Activated CD4-positive, alpha-beta T cell treated with anti-CD3 and anti-CD28 coated beads, Interleukin-2, amount 10 ng/mL, durations not matched to agents 24 days and 14 days (primary cell): ENCODE measurements at regions not wholly inside any gene's neighbourhood (a gene's known extent, or its start where the extent isn't known, plus 50 kb on each side); places are given as distances from the start of the nearest gene placed in this dataset.

Experiments
- DNase-seq: peaks from one replicate; pipeline ENCODE4 v3.0.0; 2022
- H3K27ac Mint-ChIP-seq: one replicate; pipeline ENCODE4 v1.8.0; 2022; ENCODE audit warnings: mild to moderate bottlenecking, mixed read lengths
- H3K27me3 Mint-ChIP-seq: one replicate; pipeline ENCODE4 v1.8.0; 2022; ENCODE audit warnings: mixed read lengths
- H3K36me3 Mint-ChIP-seq: one replicate; pipeline ENCODE4 v1.8.0; 2022; ENCODE audit warnings: low read depth, mild to moderate bottlenecking, mixed read lengths
- H3K4me1 Mint-ChIP-seq: one replicate; pipeline ENCODE4 v1.8.0; 2021; ENCODE audit warnings: mixed read lengths
- H3K4me3 Mint-ChIP-seq: one replicate; pipeline ENCODE4 v1.8.0; 2022; ENCODE audit warnings: mild to moderate bottlenecking, moderate library complexity, mixed read lengths
- H3K9me3 Mint-ChIP-seq: one replicate; pipeline ENCODE4 v1.8.0; 2021; ENCODE audit warnings: mixed read lengths
- intact Hi-C: fragments of 100-400 bp; cut with micrococcal nuclease; formaldehyde crosslinking; loops from one replicate; pipeline ENCODE4 v1.15.1; 2023

GRCh38 chr20:40821429-40821828 is 132.4 kb upstream of the MAFB start:
- Mint-ChIP-seq H3K27me3 (peaks cover 12% of the 10 kb centered on the region), H3K9me3 (peaks cover 5% of the 10 kb centered on the region), H3K4me1 (no peaks in the 10 kb centered on the region), H3K4me3 (no peak overlapping the region), H3K36me3 (no peaks in the 10 kb centered on the region), H3K27ac (no peak overlapping the region)
- DNase-seq: no peak
- intact Hi-C loops: no loop called here

- Mint-ChIP-seq H3K4me3 (no peak overlapping the region), H3K9me3 (peaks cover 5% of the 10 kb centered on the region), H3K27me3 (peaks cover 16% of the 10 kb centered on the region), H3K27ac (no peak overlapping the region), H3K36me3 (no peaks in the 10 kb centered on the region), H3K4me1 (no peaks in the 10 kb centered on the region)
- intact Hi-C loops: no loop called here
- no peak for DNase-seq
These were observed 137.7 kb upstream of the MAFB start for GRCh38 chr20:40826699-40827098.

DNA sequence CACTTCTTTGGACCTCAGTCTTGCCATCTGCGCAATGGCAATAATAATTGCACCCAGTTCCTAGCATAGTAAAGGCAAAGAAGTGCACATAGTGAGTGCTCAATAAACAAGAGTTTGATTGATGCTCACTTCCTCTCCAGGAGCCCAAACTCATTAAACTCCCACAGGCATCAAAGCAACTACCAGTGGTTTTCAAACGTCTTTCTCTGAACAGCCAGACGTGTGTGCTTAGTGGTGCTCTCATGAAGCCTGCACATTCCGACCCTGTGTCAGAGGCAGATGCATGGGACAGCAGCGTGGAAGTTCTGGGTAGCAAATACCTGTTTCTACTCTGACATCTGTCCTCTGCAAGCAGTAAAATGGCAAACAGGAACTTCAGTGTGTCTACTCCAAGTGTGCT is 146.3 kb upstream of the MAFB start:
- Mint-ChIP-seq H3K36me3 (no peaks in the 10 kb centered on the region), H3K27ac (no peak overlapping the region), H3K27me3 (peaks cover 7% of the 10 kb centered on the region), H3K4me1 (no peaks in the 10 kb centered on the region), H3K9me3 (no peaks in the 10 kb centered on the region), H3K4me3 (no peak overlapping the region)
- intact Hi-C loops: no loop called here
- DNase-seq: no peak

GRCh38 chr20:40838509-40838908 is 149.5 kb upstream of the MAFB start:
- Mint-ChIP-seq H3K36me3 (no peaks in the 10 kb centered on the region), H3K27ac (no peak overlapping the region), H3K4me1 (no peaks in the 10 kb centered on the region), H3K9me3 (no peaks in the 10 kb centered on the region), H3K27me3 (peaks cover 12% of the 10 kb centered on the region), H3K4me3 (no peak overlapping the region)
- intact Hi-C loops: no loop called here
- DNase-seq: no peak

DNA sequence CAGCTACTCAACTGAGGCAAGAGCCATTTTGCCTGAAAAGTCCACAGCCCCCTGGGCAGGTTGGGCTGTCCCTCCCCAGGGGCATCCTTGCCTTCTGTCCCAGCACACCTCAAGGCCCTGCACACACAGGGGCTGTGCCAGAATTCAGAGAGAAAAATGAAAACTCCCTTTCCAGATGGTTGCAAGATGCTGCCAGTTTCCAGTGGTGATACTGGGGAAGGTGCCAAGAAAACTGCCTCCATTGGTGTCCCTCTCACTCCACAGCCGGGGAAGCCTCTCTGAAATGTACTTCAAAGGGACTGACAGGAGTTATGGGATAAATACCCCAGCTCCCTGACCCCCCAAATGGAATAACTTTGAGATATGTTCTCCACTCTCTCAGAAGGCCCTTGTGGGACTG is 154.2 kb upstream of the MAFB start:
- Mint-ChIP-seq H3K4me3 (no peak overlapping the region), H3K9me3 (no peaks in the 10 kb centered on the region), H3K4me1 (no peaks in the 10 kb centered on the region), H3K36me3 (no peaks in the 10 kb centered on the region), H3K27me3 (peaks cover 8% of the 10 kb centered on the region), H3K27ac (no peak overlapping the region)
- DNase-seq: no peak
- intact Hi-C loops: no loop called here

- Mint-ChIP-seq H3K27ac (no peak overlapping the region), H3K27me3 (peaks cover 8% of the 10 kb centered on the region), H3K4me1 (no peaks in the 10 kb centered on the region), H3K9me3 (no peaks in the 10 kb centered on the region), H3K4me3 (no peak overlapping the region), H3K36me3 (no peaks in the 10 kb centered on the region)
- intact Hi-C loops: no loop called here
- DNase-seq: no peak
These were observed 155.3 kb upstream of the MAFB start for GRCh38 chr20:40844332-40844731.

DNA sequence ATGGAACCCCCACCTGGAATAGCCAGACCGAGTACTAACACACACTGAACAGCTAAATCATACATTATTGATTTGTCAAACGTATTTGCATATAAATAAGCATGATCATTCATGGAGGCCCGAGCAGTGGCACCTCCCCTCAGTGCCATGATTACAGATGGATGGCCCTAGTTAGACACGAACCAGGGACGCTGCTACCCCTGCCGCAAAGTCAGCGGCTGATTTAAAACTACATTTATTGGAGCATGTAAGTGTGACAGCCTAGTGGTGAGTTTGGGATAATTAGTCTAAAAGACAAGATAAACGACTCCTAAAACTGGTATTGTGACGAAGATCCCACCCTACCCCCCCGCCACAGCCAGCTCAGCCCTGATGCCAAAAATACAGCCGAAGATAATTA is 159.1 kb upstream of the MAFB start:
- no peaks in the 10 kb centered on the region for H3K4me1 Mint-ChIP-seq
- no peaks in the 10 kb centered on the region for H3K9me3 Mint-ChIP-seq
- no peak overlapping the region for H3K27ac Mint-ChIP-seq
- no peak overlapping the region for H3K4me3 Mint-ChIP-seq
- no peaks in the 10 kb centered on the region for H3K27me3 Mint-ChIP-seq
- intact Hi-C loops: no loop called here
- DNase-seq: no peak
- no peaks in the 10 kb centered on the region for H3K36me3 Mint-ChIP-seq

- no peak overlapping the region for H3K4me3 Mint-ChIP-seq
- no peaks in the 10 kb centered on the region for H3K36me3 Mint-ChIP-seq
- DNase-seq: no peak
- H3K27me3 Mint-ChIP-seq: no peaks in the 10 kb centered on the region
- no peak overlapping the region for H3K27ac Mint-ChIP-seq
- intact Hi-C loops: no loop called here
- no peaks in the 10 kb centered on the region for H3K9me3 Mint-ChIP-seq
- no peaks in the 10 kb centered on the region for H3K4me1 Mint-ChIP-seq
These were observed 159.5 kb upstream of the MAFB start for GRCh38 chr20:40848526-40848925.

DNA sequence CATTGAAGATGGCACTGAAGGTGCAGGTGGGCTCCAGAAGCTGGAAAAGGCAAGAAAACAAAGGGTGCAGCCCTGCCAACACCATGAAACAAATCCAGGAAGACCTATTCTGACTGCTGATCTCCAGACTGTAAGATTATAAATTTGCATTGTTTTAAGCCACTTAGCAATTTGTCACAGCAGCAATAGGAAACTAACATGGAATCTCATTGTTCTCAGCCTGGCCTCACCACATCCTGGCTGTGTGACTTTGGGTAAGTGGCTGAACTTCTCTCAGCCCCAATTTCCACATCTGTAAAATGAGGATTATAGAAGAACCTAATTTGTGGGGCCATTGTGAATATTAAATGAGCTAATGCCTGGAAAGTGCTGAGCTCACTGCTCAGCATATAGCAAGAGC is 160.4 kb upstream of the MAFB start:
- Mint-ChIP-seq H3K9me3 (no peaks in the 10 kb centered on the region), H3K27ac (no peak overlapping the region), H3K27me3 (no peaks in the 10 kb centered on the region), H3K4me3 (no peak overlapping the region), H3K4me1 (no peaks in the 10 kb centered on the region), H3K36me3 (no peaks in the 10 kb centered on the region)
- no peak for DNase-seq
- intact Hi-C loops: no loop called here

- no peaks in the 10 kb centered on the region for H3K9me3 Mint-ChIP-seq
- no peak overlapping the region for H3K4me3 Mint-ChIP-seq
- H3K27me3 Mint-ChIP-seq: no peaks in the 10 kb centered on the region
- H3K36me3 Mint-ChIP-seq: no peaks in the 10 kb centered on the region
- intact Hi-C loops: no loop called here
- DNase-seq: no peak
- no peaks in the 10 kb centered on the region for H3K4me1 Mint-ChIP-seq
- H3K27ac Mint-ChIP-seq: no peak overlapping the region
These were observed 162.0 kb upstream of the MAFB start for GRCh38 chr20:40851051-40851450.

GRCh38 chr20:40855269-40855668 is 166.2 kb upstream of the MAFB start:
- intact Hi-C loops: no loop called here
- Mint-ChIP-seq H3K4me1 (no peaks in the 10 kb centered on the region), H3K27me3 (no peaks in the 10 kb centered on the region), H3K36me3 (no peaks in the 10 kb centered on the region), H3K4me3 (no peak overlapping the region), H3K9me3 (no peaks in the 10 kb centered on the region), H3K27ac (no peak overlapping the region)
- DNase-seq: no peak

DNA sequence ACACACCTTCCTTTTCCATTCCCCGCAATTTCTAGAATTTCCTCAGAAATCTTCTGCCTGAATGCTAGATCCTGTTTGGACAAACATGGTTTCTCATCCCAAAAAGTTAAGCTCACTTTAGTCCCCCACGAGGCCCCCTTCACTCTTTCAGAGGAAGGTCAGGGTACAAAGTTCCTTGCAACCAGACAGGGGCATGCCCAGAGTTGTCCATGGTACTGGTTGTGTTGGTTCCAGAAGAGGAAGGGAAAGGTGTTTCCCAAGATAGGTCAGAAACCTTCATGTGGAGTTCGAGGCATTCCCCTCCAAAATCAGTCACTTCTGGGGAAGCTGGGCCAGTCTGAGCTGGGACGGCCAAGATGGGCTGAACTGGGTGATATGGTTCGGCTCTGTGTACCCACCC is 167.6 kb upstream of the MAFB start:
- Mint-ChIP-seq H3K9me3 (no peaks in the 10 kb centered on the region), H3K27me3 (no peaks in the 10 kb centered on the region), H3K4me3 (no peak overlapping the region), H3K27ac (no peak overlapping the region), H3K36me3 (no peaks in the 10 kb centered on the region), H3K4me1 (no peaks in the 10 kb centered on the region)
- intact Hi-C loops: no loop called here
- DNase-seq: no peak

GRCh38 chr20:40860487-40860902 is 168.1 kb upstream of the TOP1 start:
- intact Hi-C loops: no loop called here
- Mint-ChIP-seq H3K9me3 (no peaks in the 10 kb centered on the region), H3K4me1 (no peaks in the 10 kb centered on the region), H3K4me3 (no peak overlapping the region), H3K27ac (no peak overlapping the region), H3K36me3 (no peaks in the 10 kb centered on the region), H3K27me3 (no peaks in the 10 kb centered on the region)
- DNase-seq: no peak

DNA sequence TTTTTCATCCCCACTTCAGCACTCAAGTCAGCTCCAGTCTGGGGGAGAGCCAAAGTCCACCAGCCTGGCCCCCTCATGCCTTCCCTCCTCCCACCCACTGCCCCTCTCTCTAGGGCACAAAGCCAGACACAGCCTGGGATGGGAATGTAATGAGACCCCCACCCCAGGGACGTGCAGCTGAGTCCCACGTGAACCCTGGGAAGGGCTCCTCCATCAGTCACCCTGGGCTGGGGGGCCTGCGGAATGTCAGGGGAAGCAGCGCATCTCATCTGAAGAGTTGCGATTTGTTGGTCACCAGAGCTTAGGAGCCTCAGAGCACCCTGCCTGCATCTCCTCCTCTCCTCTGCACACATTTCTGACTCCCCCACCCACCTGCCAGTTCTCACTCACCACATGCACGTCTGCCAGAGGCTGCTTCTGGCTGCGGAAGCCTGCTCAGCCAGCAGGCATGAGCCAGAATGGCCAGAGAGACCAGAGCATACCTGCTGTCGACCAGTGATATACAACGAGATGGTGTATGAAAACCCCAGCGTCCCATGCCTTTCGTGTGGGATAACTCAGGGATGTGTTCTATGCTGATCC is 167.1 kb upstream of the TOP1 start:
- intact Hi-C loops: no loop called here
- no peaks in the 10 kb centered on the region for H3K4me1 Mint-ChIP-seq
- no peaks in the 10 kb centered on the region for H3K27me3 Mint-ChIP-seq
- no peak for DNase-seq
- H3K36me3 Mint-ChIP-seq: no peaks in the 10 kb centered on the region
- H3K9me3 Mint-ChIP-seq: no peaks in the 10 kb centered on the region
- H3K4me3 Mint-ChIP-seq: no peak overlapping the region
- H3K27ac Mint-ChIP-seq: no peak overlapping the region

GRCh38 chr20:40863355-40863919 is 165.2 kb upstream of the TOP1 start:
- no peak overlapping the region for H3K4me3 Mint-ChIP-seq
- H3K9me3 Mint-ChIP-seq: no peaks in the 10 kb centered on the region
- no peak for DNase-seq
- H3K36me3 Mint-ChIP-seq: no peaks in the 10 kb centered on the region
- peaks cover 1% of the 10 kb centered on the region for H3K27me3 Mint-ChIP-seq
- no peak overlapping the region for H3K27ac Mint-ChIP-seq
- no peaks in the 10 kb centered on the region for H3K4me1 Mint-ChIP-seq
- intact Hi-C loops: no loop called here
